GM21526 (cell line): ENCODE measurements at regions not wholly inside any gene's neighbourhood (a gene's known extent, or its start where the extent isn't known, plus 50 kb on each side); places are given as distances from the start of the nearest gene placed in this dataset.

Experiments
- ATAC-seq: cut with Tn5 transposase; IDR thresholded peaks from one replicate; pipeline ENCODE4 v1.9.1; 2021; ENCODE audit warnings: moderate library complexity; ENCODE audit not compliant: unreplicated experiment, low FRiP score

DNA sequence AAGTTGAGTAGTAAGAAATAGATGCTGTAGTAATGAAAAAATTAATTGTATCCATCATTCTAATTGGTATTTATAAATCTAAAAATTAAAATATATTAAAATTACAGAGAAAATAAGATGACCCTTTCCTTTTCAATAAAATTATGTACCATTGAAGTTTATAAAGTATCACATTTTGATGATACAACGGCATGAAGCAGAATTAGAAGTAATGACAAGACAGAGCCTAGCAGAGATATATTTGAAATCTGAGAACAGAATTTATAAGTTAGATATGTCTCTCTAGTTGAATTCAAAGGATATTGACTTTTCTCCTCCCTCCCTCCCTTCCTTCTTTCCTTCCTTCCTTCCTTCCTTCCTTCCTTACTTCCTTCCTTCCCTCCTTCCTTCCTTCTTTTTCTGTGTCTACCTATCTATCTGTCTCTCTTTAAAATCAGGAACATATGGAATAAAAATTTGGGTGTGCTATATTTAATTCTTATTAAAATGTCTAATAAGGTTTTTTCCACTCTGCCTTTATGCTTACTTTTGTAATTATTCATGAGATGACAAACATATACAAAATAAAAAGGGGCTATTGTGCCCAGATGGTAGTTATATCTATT, 258.5 kb upstream of the CD180 start:
- ATAC-seq: no peak

DNA sequence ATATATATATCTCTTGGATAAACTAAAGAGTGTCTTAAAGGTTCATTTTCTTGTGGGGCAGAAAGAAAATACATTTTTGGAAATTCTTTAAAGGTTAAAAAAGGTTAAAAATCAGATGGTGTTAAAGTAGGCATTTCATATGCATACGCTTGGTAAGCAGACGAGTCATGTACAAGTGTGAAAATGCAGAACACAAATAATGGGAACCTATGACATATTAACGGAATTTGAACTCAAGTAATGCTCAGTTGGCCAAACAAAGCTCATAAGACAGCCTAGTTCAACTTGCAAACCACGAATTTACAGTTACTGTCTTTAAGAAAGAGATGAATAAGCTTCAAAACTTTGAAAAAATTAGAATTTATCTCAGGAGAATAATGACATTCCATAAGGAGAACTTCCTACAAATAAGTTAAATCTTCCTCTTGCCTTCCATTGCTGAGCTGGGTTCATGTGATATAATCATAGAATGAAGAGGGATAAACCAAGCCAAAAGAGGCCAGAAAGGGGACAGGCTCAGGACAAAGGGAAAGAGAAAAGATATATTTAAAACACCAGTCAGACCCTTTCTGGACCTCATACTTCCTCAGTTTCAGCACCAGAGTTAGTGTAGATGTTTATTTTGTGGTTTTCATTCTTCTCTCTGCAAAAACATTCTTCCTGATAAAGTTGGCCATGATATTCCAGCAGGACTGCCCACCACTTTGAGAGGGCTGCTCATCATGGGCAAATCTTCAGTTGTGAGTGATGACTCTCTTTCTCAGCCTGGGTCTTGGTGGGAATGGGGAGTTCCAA, 256.7 kb upstream of the CD180 start:
- ATAC-seq: no peak

- ATAC-seq: no peak
These were observed 255.2 kb upstream of the CD180 start for GRCh38 chr5:67451640-67452279.

- ATAC-seq: no peak
These were observed 251.1 kb upstream of the CD180 start for GRCh38 chr5:67447732-67448131.

- no peak for ATAC-seq
These were observed 241.6 kb upstream of the CD180 start for GRCh38 chr5:67437905-67438845.

GRCh38 chr5:67435032-67435431, 238.4 kb upstream of the CD180 start:
- ATAC-seq: no peak

GRCh38 chr5:67434466-67434865, 237.9 kb upstream of the CD180 start:
- ATAC-seq: no peak

DNA sequence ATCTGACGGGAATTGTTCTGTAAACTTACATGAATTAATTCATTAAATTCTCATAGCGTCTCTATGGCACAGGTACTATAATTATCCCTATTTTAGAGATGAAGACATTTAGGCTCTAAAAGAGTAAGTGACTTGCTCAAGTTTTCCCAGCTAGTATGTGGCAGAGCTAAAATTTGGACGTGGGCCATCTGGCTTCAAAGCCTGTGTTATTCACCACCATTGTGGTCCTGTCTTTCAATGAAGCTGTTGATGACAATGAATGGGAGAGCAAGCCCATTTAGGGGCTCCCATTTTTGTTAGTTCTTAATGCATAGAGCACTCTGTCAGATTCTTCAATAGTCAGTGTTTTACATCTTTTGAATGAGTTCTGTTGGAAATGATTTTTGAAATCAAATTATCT, 236.0 kb upstream of the CD180 start:
- ATAC-seq: no peak

- ATAC-seq: no peak
These were observed 234.6 kb upstream of the CD180 start for GRCh38 chr5:67431191-67431590.

- no peak for ATAC-seq
These were observed 231.3 kb upstream of the CD180 start for GRCh38 chr5:67427850-67428298.

DNA sequence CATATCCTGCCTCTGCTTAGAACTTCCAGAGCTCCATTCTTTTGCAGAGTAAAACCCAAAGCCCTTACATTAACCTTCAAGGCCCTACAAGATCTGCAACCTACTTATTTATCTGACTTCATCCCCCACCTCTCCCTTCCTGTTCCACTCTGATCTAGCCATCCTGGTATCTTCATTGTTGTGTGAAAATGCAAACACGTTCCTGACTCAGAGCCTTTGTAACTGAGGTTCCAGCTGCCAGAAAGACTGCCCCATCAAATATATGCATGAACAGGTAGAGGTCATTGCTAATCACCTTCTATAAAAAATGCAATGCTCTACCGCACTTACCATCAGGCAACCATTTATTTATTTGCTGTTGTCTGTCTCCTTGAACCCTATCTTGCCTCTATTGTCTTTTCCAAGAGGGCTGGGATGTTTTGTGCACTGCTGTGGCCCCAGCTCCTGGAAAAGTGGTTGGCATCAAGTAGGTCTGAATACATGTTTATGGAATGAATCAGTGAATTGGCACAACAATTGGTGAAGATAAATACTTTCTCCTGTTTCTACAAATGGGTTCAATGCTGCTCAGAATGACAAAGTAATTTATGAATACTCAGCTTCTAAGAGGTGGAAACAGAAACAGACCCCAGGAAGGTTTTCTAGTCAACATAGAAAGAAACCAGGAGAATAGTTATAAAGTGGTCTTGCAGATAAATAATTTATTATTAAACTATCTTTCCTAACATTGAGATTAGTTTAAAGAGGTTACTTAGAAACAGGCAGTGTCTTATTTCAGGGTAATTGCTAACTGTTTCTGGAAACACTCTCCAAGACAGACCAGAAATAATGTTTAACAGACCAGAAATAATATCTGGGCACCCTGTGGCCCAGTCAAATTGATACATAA, 230.6 kb upstream of the CD180 start:
- ATAC-seq: no peak

GRCh38 chr5:67425514-67425913, 228.9 kb upstream of the CD180 start:
- ATAC-seq: no peak

DNA sequence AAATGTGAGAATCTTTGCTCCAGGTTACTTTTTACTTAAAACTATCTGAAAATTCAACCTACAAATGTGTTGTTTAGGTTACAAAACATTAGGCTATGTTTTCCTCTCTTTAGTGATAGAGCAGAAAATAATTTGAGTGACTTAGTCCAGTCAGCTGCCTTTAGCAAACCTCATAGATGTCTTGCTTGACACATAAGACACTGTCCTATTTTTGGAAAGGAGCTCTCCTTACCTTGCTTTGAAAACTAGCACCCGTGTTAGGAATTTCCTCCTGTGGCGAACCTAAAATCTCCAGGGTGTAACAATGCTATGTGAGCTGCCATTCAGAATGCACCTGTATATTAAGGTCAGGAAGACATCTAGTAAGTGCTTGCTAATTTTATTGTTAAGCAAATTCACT, 221.2 kb upstream of the CD180 start:
- no peak for ATAC-seq

- no peak for ATAC-seq
These were observed 220.4 kb upstream of the CD180 start for GRCh38 chr5:67416986-67417385.

GRCh38 chr5:67416133-67416937, 219.7 kb upstream of the CD180 start:
- ATAC-seq: no peak

GRCh38 chr5:67414712-67415111, 218.1 kb upstream of the CD180 start:
- ATAC-seq: no peak

DNA sequence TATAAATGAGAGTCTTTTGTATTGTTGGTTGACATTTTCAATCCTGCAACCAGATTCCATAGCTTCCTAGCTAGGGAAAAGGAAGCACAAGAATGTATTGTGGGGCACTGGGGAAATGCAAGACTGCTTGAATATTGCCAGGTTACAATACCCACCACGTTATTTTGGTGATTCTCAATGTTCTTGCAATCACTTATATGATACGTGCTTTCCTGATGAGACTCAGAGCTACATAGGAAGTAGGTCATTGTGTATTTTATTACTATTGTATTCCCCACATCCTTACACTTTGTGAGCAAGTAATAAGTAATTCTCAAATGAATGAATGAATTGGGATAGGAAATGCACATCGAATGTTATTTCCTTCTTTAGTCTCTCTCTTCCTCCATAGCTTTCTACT, 217.1 kb upstream of the CD180 start:
- ATAC-seq: no peak

- no peak for ATAC-seq
These were observed 212.7 kb upstream of the CD180 start for GRCh38 chr5:67409126-67409777.
